ENCODE measurements at regions not wholly inside any gene's neighbourhood (a gene's known extent, or its start where the extent isn't known, plus 50 kb on each side); places are given as distances from the start of the nearest gene placed in this dataset.

- no peaks in the 10 kb centered on the region for H3K27me3 ChIP-seq
- no peak for DNase-seq
- intact Hi-C loops (cut with DNase I) = no loop called here
These were observed 436.9 kb upstream of the ZNF717 start for GRCh38 chr3:76222201-76222600.

GRCh38 chr3:76231258-76231657 is 445.9 kb upstream of the ZNF717 start:
- DNase-seq = no peak
- no peak for TF ChIP-seq CTCF (IDR thresholded peaks at IDR 0.05)
- Histone ChIP-seq H3K9me3 (no peaks in the 10 kb centered on the region), H3K27ac (no peak overlapping the region), H3K4me1 (no peaks in the 10 kb centered on the region), H3K27me3 (no peaks in the 10 kb centered on the region), H3K9ac (ENCODE audit: low read depth in 2 of 2, low read length in 2 of 2) (no peak overlapping the region), H3K36me3 (no peaks in the 10 kb centered on the region), H3K4me3 (no peak overlapping the region)
- intact Hi-C loops (cut with DNase I) = no loop called here

More at GRCh38 chr3:76222201-76222600, 436.9 kb upstream of the ZNF717 start:
- H3K4me3 ChIP-seq = no peak overlapping the region
- H3K36me3 ChIP-seq = no peaks in the 10 kb centered on the region
- no peak overlapping the region for H3K9ac ChIP-seq (ENCODE audit: low read depth in 2 of 2, low read length in 2 of 2)
- H3K4me1 ChIP-seq = no peaks in the 10 kb centered on the region
- H3K9me3 ChIP-seq = no peaks in the 10 kb centered on the region
- no peak overlapping the region for H3K27ac ChIP-seq
- TF ChIP-seq CTCF (IDR thresholded peaks at IDR 0.05) = no peak

GRCh38 chr3:76242886-76243753 is 457.8 kb upstream of the ZNF717 start:
- no peak overlapping the region for H3K27ac ChIP-seq
- no peak for TF ChIP-seq CTCF (IDR thresholded peaks at IDR 0.05)
- no peaks in the 10 kb centered on the region for H3K9me3 ChIP-seq
- H3K27me3 ChIP-seq = no peaks in the 10 kb centered on the region
- no peak overlapping the region for H3K4me3 ChIP-seq
- H3K9ac ChIP-seq (ENCODE audit: low read depth in 2 of 2, low read length in 2 of 2) = no peak overlapping the region
- no peak for DNase-seq
- no peaks in the 10 kb centered on the region for H3K36me3 ChIP-seq
- no peaks in the 10 kb centered on the region for H3K4me1 ChIP-seq
- intact Hi-C loops (cut with DNase I) = no loop called here

GRCh38 chr3:76245073-76245472 is 459.7 kb upstream of the ZNF717 start:
- Histone ChIP-seq H3K9ac (ENCODE audit: low read depth in 2 of 2, low read length in 2 of 2) (no peak overlapping the region), H3K9me3 (no peaks in the 10 kb centered on the region), H3K4me3 (no peak overlapping the region), H3K4me1 (no peaks in the 10 kb centered on the region), H3K27me3 (no peaks in the 10 kb centered on the region), H3K36me3 (no peaks in the 10 kb centered on the region), H3K27ac (no peak overlapping the region)
- no peak for TF ChIP-seq CTCF (IDR thresholded peaks at IDR 0.05)
- intact Hi-C loops (cut with DNase I) = no loop called here
- DNase-seq = no peak

- intact Hi-C loops (cut with DNase I) = no loop called here
- H3K36me3 ChIP-seq = no peaks in the 10 kb centered on the region
- no peak overlapping the region for H3K4me3 ChIP-seq
- no peak for DNase-seq
- no peak overlapping the region for H3K27ac ChIP-seq
- H3K4me1 ChIP-seq = no peaks in the 10 kb centered on the region
- no peak overlapping the region for H3K9ac ChIP-seq (ENCODE audit: low read depth in 2 of 2, low read length in 2 of 2)
- H3K9me3 ChIP-seq = no peaks in the 10 kb centered on the region
- TF ChIP-seq CTCF (IDR thresholded peaks at IDR 0.05) = no peak
- no peaks in the 10 kb centered on the region for H3K27me3 ChIP-seq
These were observed 460.3 kb upstream of the ZNF717 start for GRCh38 chr3:76245622-76246021.

All from colonic mucosa (tissue), 4 donors.